Esophagus squamous epithelium (tissue), 5 donors: ENCODE measurements at regions not wholly inside any gene's neighbourhood (a gene's known extent, or its start where the extent isn't known, plus 50 kb on each side); places are given as distances from the start of the nearest gene placed in this dataset.

Experiments used
- DNase-seq: peaks from one replicate; lab custom pipeline; 2025; lab: John Stamatoyannopoulos, UW
- H3K27ac ChIP-seq, 4 donors: fragments of 200-600 bp; sonication (generic); one replicate each; pipeline ENCODE4 v1.5.1; 2016 to 2019; ENCODE audit warnings: mild to moderate bottlenecking in 1 of 4
- H3K27me3 ChIP-seq, 4 donors: fragments of 200-600 bp; sonication (generic); 1 replicate in 3 of 4; 2 replicates in 1 of 4; pipeline versions ENCODE4 v1.5.1 to v1.6.0; 2017 to 2021; ENCODE audit warnings: antibody characterized with exemption in 1 of 4
- H3K36me3 ChIP-seq, 3 donors: fragments of 200-600 bp; sonication (generic); one replicate each; pipeline ENCODE4 v1.5.1; 2016 to 2019
- H3K4me1 ChIP-seq, 3 donors: fragments of 200-600 bp; sonication (generic); one replicate each; pipeline ENCODE4 v1.5.1; 2017 to 2019
- H3K4me3 ChIP-seq, 4 donors: fragments of 200-600 bp; sonication (generic); 1 replicate in 3 of 4; 2 replicates in 1 of 4; pipeline ENCODE4 v1.5.1; 2016 to 2019; ENCODE audit warnings: mild to moderate bottlenecking in 2 of 4, moderate library complexity in 1 of 4
- H3K9me3 ChIP-seq, 3 donors: fragments of 200-600 bp; sonication (generic); one replicate each; pipeline ENCODE4 v1.5.1; 2016 to 2019
- CTCF ChIP-seq, 6 experiments: fragments of 450-650 bp in 4 of 6; fragments of 200-600 bp in 2 of 6; sonication (generic) in 2 of 6; IDR thresholded peaks; one replicate each; pipeline ENCODE4 v1.5.1; 2016 to 2019; ENCODE audit warnings: antibody characterized with exemption in 6 of 6, mild to moderate bottlenecking in 4 of 6, moderate library complexity in 4 of 6
- POLR2A ChIP-seq, 4 donors: fragments of 450-650 bp; IDR thresholded peaks; one replicate each; pipeline ENCODE4 v1.6.1; 2017; ENCODE audit warnings: antibody characterized with exemption in 4 of 4, mild to moderate bottlenecking in 4 of 4, moderate library complexity in 3 of 4
- WGBS, 2 donors: methylation state at CpG; one replicate each; pipeline ENCODE4 v1.1.5; 2018; 5-methylcytosine and 5-hydroxymethylcytosine counted together
- intact Hi-C: fragments of 100-400 bp; cut with DNase I; formaldehyde crosslinking; loops from one replicate; pipeline ENCODE4 v1.15.0; 2022
- small RNA-seq, 4 donors: library from RNA; depleted of rRNA; stranded (forward); fragments of <200 nt; gene quantifications; one replicate each; pipeline ENCODE3, GENCODE V24; 2016
- donor health status: DM: yes; HTN: yes; CAD: no.

GRCh38 chr21:10466200-10466599, 55.2 kb upstream of the TPTE start:
- WGBS, 2 donors = 20 to 25% methylated on average over 2 of the region's 2 CpGs
- no peak for TF ChIP-seq POLR2A (IDR thresholded peaks at IDR 0.05)
- TF ChIP-seq CTCF (IDR thresholded peaks at IDR 0.05) = no peak
- H3K9me3 ChIP-seq = peaks cover 0 to 36% (median 9%) of the 10 kb centered on the region in 3 donors
- H3K4me1 ChIP-seq = no peaks in the 10 kb centered on the region
- intact Hi-C loops = no loop called here
- H3K27me3 ChIP-seq = no peaks in the 10 kb centered on the region
- no peak overlapping the region for H3K27ac ChIP-seq
- DNase-seq = no peak
- H3K36me3 ChIP-seq = no peaks in the 10 kb centered on the region
- no peak overlapping the region for H3K4me3 ChIP-seq

Small RNA genes lying in the stretch of these regions (small RNA-seq; reads per million reads assigned to genes)
- gene AF254983.2 = 0 reads per million in 4 donors
